IMR-90 (cell line): ENCODE measurements at regions not wholly inside any gene's neighbourhood (a gene's known extent, or its start where the extent isn't known, plus 50 kb on each side); places are given as distances from the start of the nearest gene placed in this dataset.

Source experiments
- POLR2A ChIP-seq: IDR thresholded peaks from 2 replicates; pipeline ENCODE4 v1.6.1; 2012; ENCODE audit warnings: mild to moderate bottlenecking, low read depth, low read length
- SMC3 ChIP-seq: fragments of 150-350 bp; IDR thresholded peaks from 2 replicates; pipeline ENCODE4 v1.6.1; 2016; ENCODE audit warnings: low read depth, mild to moderate bottlenecking, antibody characterized with exemption, low read length, moderate library complexity
- TF ChIP-seq, protein P1 (sequence below): conservative IDR thresholded peaks from 2 replicates; pipeline ENCODE4 v1.5.1; 2012; ENCODE audit warnings: mild to moderate bottlenecking, low read depth, low read length, improper control_type of control experiment

GRCh38 chr12:114479831-114480230 lies 73.9 kb upstream of the TBX5 start:
- TF ChIP-seq, protein P1, sequence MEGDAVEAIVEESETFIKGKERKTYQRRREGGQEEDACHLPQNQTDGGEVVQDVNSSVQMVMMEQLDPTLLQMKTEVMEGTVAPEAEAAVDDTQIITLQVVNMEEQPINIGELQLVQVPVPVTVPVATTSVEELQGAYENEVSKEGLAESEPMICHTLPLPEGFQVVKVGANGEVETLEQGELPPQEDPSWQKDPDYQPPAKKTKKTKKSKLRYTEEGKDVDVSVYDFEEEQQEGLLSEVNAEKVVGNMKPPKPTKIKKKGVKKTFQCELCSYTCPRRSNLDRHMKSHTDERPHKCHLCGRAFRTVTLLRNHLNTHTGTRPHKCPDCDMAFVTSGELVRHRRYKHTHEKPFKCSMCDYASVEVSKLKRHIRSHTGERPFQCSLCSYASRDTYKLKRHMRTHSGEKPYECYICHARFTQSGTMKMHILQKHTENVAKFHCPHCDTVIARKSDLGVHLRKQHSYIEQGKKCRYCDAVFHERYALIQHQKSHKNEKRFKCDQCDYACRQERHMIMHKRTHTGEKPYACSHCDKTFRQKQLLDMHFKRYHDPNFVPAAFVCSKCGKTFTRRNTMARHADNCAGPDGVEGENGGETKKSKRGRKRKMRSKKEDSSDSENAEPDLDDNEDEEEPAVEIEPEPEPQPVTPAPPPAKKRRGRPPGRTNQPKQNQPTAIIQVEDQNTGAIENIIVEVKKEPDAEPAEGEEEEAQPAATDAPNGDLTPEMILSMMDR: no peak
- TF ChIP-seq POLR2A (no peak), SMC3 (no peak)
